ENCODE measurements at regions not wholly inside any gene's neighbourhood (a gene's known extent, or its start where the extent isn't known, plus 50 kb on each side); places are given as distances from the start of the nearest gene placed in this dataset.

GRCh38 chr9:108021096-108021710 lies 531.6 kb upstream of the KLF4 start:
- no peak for ATAC-seq

- ATAC-seq: no peak
Measured at GRCh38 chr9:108019821-108020220, 530.3 kb upstream of the KLF4 start.

- ATAC-seq: peak; percentile 98
Measured at GRCh38 chr9:108017671-108018070, 528.1 kb upstream of the KLF4 start.

GRCh38 chr9:108016446-108016845 lies 526.9 kb upstream of the KLF4 start:
- ATAC-seq: no peak

GRCh38 chr9:108015690-108016089 lies 526.1 kb upstream of the KLF4 start:
- ATAC-seq: no peak

DNA sequence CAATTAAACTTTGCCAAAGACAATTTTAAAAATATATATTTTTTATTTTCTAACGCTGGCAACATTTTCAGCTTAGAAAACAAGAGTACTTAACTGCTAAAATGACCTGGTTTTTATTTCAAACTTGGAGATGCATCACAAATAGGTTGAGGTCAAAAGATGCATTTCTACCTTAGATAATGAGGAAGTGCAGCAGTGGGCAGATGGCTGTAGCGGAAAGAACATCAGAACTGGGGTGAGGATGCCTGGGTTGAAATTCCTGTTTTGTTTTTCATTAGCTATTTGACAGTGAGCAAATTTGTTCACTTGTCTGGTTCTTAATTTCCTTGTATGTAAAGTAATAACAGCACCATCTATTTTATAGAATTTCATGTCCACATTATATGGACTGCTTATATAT lies 524.8 kb upstream of the KLF4 start:
- no peak for ATAC-seq

DNA sequence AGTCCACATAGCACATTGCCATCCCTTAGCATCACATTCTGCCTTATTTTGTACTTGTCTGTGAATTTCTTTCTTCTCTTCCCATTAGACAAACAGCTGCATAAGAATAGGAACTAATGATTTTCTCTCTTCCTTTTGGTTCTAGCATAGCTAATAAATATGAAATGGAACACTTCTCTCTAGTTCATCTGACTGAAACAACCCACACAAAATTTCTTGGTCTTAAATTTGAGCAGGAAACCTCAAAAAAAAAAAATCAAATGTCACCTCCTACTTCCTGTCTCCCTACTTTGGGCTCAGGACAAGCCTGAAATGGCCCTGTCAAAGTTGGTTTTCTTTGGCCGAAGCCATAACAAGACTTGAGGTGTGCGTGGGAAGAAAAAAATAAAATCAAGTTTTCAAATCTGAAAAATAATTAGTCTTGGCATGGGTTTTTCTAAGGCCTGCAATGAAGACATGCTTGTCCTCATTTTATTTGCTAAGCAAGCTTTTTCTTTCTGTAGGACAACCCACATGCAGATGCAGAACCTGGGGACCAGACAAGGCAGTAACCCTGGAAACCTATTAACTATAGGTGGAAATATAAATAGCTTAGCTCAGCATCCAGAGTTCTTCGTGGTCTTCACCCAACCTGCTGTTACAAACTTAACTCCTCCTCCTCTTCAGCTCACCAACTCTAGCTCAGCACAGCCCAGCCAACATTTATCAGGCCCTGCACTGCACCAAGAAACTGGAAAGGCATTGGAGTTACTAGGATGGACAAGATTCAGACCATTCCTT lies 523.5 kb upstream of the KLF4 start:
- ATAC-seq: no peak

DNA sequence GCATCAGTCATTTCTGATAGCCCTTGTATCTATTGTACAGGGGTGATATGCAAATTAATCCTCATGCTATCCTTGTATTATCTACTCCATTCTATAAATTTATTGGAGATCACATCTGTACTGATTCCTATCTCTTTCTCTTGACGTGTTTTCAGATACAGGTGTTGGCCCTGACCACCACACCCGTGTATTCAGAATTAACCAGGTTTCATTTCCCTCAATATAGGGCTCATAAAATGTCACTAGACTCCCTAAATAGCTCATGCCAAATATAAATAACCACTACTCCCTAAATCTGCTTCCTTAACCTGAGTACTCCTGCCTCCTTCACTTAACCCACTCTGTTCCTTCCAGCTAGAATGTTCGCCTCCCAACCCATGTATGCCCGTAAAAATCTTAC lies 522.8 kb upstream of the KLF4 start:
- no peak for ATAC-seq

DNA sequence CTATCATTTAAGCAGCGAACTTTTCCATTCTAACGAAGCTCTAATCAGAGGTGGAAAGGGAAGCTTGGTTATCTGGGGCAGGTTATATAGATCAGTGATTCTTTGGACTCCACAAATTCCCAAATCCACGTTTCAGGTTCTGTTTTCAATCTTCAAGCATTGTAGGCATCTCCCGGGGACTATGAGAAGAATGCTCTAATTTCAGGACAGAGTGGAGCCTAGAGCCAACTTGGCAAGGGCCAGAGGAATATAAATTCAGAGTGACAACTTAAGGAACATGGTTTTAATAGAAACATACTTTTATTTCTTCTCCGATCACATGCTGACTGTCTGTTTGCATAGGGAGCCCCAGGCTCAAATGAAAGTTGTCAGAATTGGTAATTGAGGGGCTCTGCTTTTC lies 514.0 kb upstream of the KLF4 start:
- ATAC-seq: no peak

DNA sequence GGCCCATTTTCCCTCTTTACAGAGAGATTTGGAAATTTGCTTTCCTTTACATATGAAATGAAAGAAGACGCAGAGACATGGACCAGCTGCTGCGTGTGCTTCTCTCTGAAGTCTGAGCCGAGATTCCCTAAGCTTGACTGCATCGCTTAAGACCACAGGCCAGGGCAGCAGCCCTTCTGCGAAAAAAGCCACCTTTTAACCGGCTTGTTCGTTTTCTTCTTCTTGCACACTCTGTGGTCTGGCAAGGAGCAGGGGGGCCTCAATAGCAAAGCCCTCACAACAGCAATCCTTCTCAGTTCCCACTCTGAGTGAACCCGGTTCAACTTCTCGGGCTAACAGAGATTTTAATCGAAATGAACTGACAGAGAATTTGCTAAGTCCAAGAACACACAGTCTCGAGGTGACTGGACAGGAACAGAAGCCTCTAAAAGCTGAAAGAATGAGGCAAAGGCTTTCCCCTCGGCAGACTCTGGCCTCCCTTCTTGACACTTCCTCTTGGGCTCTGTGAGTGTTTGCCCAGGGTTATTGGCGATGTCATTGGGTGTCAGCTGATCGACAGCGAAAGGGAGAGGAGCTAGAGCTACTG lies 512.9 kb upstream of the KLF4 start:
- ATAC-seq: no peak

DNA sequence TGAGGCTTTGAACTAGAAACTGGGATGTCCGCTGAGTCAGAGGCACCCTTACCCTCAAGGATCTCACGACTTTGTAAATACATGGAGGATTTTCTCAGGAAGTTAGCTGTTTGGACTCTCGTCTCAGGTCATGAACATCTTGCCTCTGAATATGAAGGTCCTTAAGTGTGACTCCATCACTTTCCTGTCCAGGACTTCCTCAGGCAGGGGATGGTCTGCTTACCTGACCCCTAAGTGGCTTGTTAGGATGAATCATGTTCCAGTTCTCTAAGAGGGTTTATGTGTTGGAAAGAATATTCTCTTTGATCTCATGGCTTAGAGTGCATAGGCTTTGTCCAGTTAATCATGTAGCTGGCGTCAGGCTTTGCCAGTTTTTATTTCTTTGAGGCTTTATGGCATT lies 511.7 kb upstream of the KLF4 start:
- peak; percentile 69 for ATAC-seq

DNA sequence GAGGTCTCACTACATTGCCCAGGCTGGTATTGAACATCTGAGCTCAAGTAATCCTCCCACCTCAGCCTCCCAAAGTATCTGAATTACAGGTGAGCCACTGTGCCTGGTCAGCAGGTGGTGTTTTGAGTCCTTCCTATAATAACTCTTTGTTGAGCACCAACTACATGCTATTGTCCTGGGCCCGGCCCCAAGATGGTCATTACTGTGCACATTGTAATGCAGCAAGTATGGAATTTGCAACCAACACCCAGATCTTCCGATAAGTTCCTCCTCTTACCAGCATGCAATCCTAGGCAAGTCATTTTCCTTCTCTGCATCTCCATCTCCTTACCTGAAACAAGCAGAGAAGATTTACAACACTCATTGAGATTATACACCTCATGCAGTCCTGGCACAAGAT lies 510.3 kb upstream of the KLF4 start:
- ATAC-seq: peak; percentile 70

DNA sequence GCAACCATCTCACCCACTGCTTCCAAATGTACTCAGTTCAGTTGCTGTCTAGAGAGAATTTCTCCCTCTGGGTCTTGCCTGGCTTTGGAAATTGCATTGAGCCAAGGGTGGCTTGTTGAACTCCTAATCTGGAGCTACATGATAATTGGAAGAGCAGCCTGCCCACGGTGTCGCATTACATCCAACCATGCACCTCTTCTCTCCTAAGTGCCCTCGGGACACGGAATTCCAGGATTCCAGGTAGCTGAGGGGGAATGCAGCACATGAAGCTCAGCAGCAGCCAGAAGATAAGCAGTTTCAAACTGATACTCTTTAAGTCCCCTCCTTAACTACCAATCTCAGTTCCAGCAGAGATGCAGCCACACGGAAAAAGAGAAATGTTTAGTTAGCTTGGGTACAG lies 509.4 kb upstream of the KLF4 start:
- no peak for ATAC-seq

GRCh38 chr9:107994648-107995047 lies 505.1 kb upstream of the KLF4 start:
- no peak for ATAC-seq

GRCh38 chr9:107992271-107992670 lies 502.7 kb upstream of the KLF4 start:
- ATAC-seq: no peak

DNA sequence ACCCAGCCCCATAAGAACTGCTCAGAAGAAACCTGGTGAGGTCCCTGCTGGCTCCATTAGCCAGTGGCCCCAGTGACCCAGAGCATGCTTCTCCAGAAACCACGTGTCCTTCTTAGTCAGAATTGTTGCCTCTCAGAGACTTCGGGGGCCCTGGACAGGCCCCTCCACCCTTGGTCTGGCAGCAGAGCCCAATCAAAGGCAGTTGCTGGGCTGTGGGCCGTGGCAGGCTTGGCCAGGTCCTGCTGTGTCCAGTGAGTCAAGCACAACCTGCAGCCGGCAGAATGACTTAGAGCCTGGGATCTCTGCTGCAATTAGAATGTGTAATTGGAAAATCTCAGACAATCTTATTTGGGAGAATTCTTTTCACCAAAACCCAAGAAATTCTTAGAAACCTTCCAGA lies 502.0 kb upstream of the KLF4 start:
- no peak for ATAC-seq

DNA sequence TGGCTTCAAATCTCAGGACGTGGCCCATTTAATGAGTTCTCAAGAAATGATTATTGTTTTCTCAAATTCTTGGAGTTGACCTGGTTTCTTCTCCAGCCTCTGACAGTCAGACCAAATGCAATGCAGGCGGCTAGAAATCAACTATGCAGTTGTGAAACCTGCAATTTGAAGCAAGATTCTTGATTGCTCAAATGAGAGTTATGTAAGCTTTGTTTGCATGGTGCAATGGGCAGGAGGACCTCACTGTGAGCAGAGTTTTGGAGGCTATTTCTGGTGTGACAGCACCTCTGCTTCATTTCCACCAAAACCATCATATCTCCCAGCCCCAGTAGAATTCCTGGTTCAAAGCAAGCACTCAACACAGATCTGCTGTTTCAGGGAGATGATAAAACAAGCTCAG lies 500.0 kb upstream of the KLF4 start:
- ATAC-seq: no peak

DNA sequence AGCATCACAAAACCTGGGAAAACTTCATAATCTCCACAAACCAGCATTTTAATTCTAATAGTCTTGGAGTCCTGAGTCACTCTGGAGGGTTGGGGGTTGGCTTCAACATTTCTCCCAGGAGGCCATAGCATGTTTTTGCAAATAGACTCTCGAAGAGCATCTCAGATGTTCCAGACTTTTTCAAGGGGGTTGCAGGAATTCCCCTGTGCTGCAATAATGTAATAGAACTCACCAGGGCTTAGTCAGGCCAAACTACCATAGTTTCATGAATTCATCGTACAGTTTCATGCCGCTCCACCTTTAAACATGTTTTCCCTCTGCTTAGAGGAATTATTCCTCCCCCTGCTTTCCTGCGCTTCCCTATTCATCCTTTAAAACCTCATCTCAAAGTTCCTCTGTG lies 499.5 kb upstream of the KLF4 start:
- no peak for ATAC-seq

GRCh38 chr9:107984956-107985355 lies 495.4 kb upstream of the KLF4 start:
- ATAC-seq: no peak

GRCh38 chr9:107983762-107984161 lies 494.2 kb upstream of the KLF4 start:
- ATAC-seq: no peak

DNA sequence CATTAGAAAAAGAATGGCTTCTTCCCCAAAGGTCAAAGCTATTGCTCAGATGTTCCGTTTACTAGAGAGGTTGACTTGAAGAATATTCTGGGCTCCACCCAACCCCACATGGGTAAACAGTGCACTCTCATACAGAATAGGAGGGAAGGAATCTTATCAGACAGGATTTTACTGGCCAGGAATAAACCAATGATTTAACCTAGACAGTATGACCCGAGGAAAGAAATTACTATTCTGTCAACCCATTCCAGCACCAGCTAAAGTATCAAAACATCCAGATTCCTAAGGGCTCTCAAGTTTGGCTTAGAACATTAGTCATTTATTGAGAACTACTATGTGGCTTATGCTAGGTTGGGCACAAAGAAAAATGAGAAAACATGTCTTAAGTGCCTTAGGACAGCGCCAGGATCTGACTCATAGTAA lies 493.6 kb upstream of the KLF4 start:
- ATAC-seq: peak; percentile 93

- no peak for ATAC-seq
Measured at GRCh38 chr9:107982745-107983144, 493.2 kb upstream of the KLF4 start.

- ATAC-seq: no peak
Measured at GRCh38 chr9:107982001-107982400, 492.4 kb upstream of the KLF4 start.

DNA sequence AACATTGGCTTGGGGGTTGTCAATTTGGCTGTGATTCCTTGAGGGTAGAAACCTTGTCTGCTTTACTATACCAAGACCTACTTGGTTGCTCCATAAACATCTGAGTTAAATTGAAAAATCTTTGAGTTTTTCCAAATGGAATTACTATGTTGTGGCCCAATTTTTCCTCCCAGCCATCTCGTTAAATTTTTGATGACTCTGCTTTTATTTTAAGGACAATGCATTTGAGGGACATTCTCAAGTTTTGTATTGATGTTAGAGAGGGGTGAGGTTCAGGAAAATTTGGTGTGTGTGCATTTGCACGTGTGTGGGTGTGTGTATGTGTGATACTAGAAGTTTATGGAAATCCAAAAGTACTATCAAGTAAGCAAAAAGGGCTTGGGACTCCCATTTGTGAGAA lies 491.4 kb upstream of the KLF4 start:
- ATAC-seq: no peak
